ENCODE measurements at regions not wholly inside any gene's neighbourhood (a gene's known extent, or its start where the extent isn't known, plus 50 kb on each side); places are given as distances from the start of the nearest gene placed in this dataset.

DNA sequence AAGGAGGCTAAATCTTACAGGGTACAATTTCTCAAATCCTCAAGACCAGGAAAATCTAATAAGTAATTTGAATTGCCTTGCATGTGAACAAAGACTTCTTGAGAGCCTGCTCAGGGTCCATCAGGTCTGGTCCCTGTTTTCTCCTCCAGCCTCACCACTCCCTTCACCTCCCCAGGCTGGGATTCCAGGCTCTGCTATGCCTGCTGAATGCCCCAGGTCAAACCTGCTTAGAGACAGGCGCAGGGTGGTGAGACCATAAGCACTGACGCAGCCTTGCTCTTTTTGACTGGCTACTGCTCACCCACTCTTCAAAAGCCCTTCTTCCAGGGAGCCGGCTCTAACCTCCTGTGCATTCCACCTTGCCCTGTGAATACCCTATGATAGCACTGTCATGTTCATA is 356.4 kb upstream of the ACVR2A start:
- Histone ChIP-seq H3K9me3 (ENCODE audit: low read depth, low read length) (no peaks in the 10 kb centered on the region), H3K4me3 (ENCODE audit: low read length) (no peak overlapping the region), H3K27me3 (ENCODE audit: insufficient read depth, low read length) (no peaks in the 10 kb centered on the region), H3K4me1 (ENCODE audit: insufficient read depth, low read length) (no peaks in the 10 kb centered on the region)

DNA sequence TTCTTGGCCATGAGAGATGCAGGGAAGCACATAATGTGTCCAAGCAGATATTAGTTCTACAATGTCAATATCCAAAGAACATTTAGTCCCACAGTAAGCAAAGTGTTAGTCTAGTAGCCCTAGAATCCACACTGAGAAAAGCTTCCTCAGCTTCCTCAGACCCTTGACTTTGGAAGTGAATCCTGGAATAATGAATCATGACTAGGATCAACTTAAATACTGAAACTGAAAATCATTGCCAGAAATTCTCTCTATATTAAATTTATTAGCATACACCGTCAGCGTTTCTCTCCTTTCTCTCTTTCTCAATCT is 356.9 kb upstream of the ACVR2A start:
- no peaks in the 10 kb centered on the region for H3K4me1 ChIP-seq (ENCODE audit: insufficient read depth, low read length)
- no peaks in the 10 kb centered on the region for H3K9me3 ChIP-seq (ENCODE audit: low read depth, low read length)
- H3K4me3 ChIP-seq (ENCODE audit: low read length), result no peak overlapping the region
- no peaks in the 10 kb centered on the region for H3K27me3 ChIP-seq (ENCODE audit: insufficient read depth, low read length)

- H3K4me1 ChIP-seq (ENCODE audit: insufficient read depth, low read length), result no peaks in the 10 kb centered on the region
- H3K4me3 ChIP-seq (ENCODE audit: low read length), result no peak overlapping the region
- H3K27me3 ChIP-seq (ENCODE audit: insufficient read depth, low read length), result no peaks in the 10 kb centered on the region
These were observed 357.4 kb upstream of the ACVR2A start for GRCh38 chr2:147487286-147487977.

GRCh38 chr2:147485210-147485851 is 359.5 kb upstream of the ACVR2A start:
- no peaks in the 10 kb centered on the region for H3K9me3 ChIP-seq (ENCODE audit: low read depth, low read length)
- no peaks in the 10 kb centered on the region for H3K4me1 ChIP-seq (ENCODE audit: insufficient read depth, low read length)
- no peaks in the 10 kb centered on the region for H3K27me3 ChIP-seq (ENCODE audit: insufficient read depth, low read length)
- H3K4me3 ChIP-seq (ENCODE audit: low read length), result no peak overlapping the region

More at GRCh38 chr2:147487286-147487977, 357.4 kb upstream of the ACVR2A start:
- H3K9me3 ChIP-seq (ENCODE audit: low read depth, low read length), result no peaks in the 10 kb centered on the region

GRCh38 chr2:147483911-147484310 is 360.9 kb upstream of the ACVR2A start:
- Histone ChIP-seq H3K4me3 (ENCODE audit: low read length) (no peak overlapping the region), H3K4me1 (ENCODE audit: insufficient read depth, low read length) (no peaks in the 10 kb centered on the region), H3K27me3 (ENCODE audit: insufficient read depth, low read length) (no peaks in the 10 kb centered on the region), H3K9me3 (ENCODE audit: low read depth, low read length) (no peaks in the 10 kb centered on the region)

DNA sequence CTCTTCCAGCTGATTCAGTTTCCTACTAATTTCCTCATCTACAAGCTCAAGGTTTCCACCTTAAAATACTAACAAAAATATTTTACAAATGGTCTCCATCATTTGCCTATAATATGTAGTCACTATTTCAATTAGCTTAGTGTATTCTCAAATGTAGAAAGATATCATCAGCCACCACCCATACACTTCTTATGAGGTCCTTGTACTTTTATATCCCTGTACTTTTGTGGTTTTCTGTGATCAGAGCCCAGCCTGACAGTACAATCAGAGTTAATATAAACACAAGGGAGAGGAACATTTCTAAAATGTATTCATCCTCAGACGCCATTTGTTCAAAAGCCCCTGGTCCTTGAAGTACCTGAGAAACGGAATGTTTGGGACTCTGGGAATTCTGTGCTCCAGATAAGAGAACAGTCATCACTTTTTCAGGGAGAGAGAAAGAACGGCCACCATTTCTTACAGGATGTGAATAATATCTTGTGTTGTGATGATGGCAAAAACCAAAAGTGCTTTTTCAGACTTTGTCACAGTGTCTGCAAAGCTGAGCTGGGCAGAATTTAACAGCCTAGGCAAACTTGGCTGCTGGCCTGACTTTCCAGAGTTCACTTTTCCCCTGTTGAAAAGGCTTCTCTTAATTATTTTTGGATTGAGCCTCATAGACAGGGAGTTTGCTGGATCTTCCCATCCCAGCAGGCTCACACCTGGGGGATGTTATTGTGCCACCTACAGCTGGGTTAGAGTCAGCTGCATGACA is 361.7 kb upstream of the ACVR2A start:
- H3K4me1 ChIP-seq (ENCODE audit: insufficient read depth, low read length), result no peaks in the 10 kb centered on the region
- H3K9me3 ChIP-seq (ENCODE audit: low read depth, low read length), result no peaks in the 10 kb centered on the region
- H3K4me3 ChIP-seq (ENCODE audit: low read length), result no peak overlapping the region
- H3K27me3 ChIP-seq (ENCODE audit: insufficient read depth, low read length), result no peaks in the 10 kb centered on the region

GRCh38 chr2:147482111-147482895 is 362.5 kb upstream of the ACVR2A start:
- Histone ChIP-seq H3K9me3 (ENCODE audit: low read depth, low read length) (no peaks in the 10 kb centered on the region), H3K4me1 (ENCODE audit: insufficient read depth, low read length) (no peaks in the 10 kb centered on the region), H3K27me3 (ENCODE audit: insufficient read depth, low read length) (no peaks in the 10 kb centered on the region), H3K4me3 (ENCODE audit: low read length) (no peak overlapping the region)

- H3K9me3 ChIP-seq (ENCODE audit: low read depth, low read length), result no peaks in the 10 kb centered on the region
- no peak overlapping the region for H3K4me3 ChIP-seq (ENCODE audit: low read length)
- no peaks in the 10 kb centered on the region for H3K4me1 ChIP-seq (ENCODE audit: insufficient read depth, low read length)
- H3K27me3 ChIP-seq (ENCODE audit: insufficient read depth, low read length), result no peaks in the 10 kb centered on the region
These were observed 365.5 kb upstream of the ACVR2A start for GRCh38 chr2:147479358-147479757.

GRCh38 chr2:147473075-147473474 is 371.8 kb upstream of the ACVR2A start:
- Histone ChIP-seq H3K4me3 (ENCODE audit: low read length) (no peak overlapping the region), H3K4me1 (ENCODE audit: insufficient read depth, low read length) (no peaks in the 10 kb centered on the region)

DNA sequence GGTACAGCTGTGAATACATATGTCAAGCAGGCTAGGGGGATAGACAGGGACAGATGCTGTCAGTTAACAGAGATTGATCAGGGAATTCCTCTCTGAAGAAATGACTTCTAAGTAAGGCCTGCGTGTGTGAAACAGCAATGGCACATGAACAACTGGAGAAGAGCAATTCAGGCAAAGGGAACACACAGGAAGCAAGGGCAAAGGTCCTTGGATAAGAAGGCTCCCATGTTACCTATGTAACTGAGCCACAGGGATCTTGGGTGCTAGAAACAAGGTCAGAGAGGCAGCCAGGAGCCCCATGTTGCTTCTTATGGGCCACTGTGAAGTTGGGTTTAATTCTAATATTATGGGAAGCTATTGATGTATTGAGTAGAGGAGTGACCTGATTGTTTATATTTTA is 373.7 kb upstream of the ACVR2A start:
- no peaks in the 10 kb centered on the region for H3K9me3 ChIP-seq (ENCODE audit: low read depth, low read length)

More at GRCh38 chr2:147473075-147473474, 371.8 kb upstream of the ACVR2A start:
- no peaks in the 10 kb centered on the region for H3K9me3 ChIP-seq (ENCODE audit: low read depth, low read length)
- H3K27me3 ChIP-seq (ENCODE audit: insufficient read depth, low read length), result no peaks in the 10 kb centered on the region

DNA sequence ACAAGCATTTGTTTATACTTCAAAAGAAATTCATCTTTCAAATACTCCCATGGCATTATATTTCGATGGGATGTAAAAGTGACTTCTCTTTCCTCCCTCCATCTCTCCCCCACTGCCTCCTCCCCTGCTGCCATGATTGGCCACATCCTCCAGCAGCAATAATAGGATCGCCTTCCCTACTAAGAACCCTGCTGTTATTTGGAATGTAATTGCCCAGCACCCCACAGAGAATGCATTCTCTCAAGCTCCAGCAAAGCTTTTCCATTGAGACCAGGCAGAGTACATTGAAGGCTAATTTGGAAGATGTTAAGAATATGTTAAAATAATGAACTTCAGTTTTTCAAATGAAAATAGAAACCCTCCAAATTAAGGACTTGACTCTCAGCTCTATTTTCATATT is 375.4 kb upstream of the ACVR2A start:
- Histone ChIP-seq H3K4me1 (ENCODE audit: insufficient read depth, low read length) (no peaks in the 10 kb centered on the region), H3K9me3 (ENCODE audit: low read depth, low read length) (no peaks in the 10 kb centered on the region), H3K27me3 (ENCODE audit: insufficient read depth, low read length) (no peaks in the 10 kb centered on the region), H3K4me3 (ENCODE audit: low read length) (no peak overlapping the region)

More for the DNA sequence above, 373.7 kb upstream of the ACVR2A start:
- no peaks in the 10 kb centered on the region for H3K4me1 ChIP-seq (ENCODE audit: insufficient read depth, low read length)
- no peaks in the 10 kb centered on the region for H3K27me3 ChIP-seq (ENCODE audit: insufficient read depth, low read length)
- H3K4me3 ChIP-seq (ENCODE audit: low read length), result no peak overlapping the region

GRCh38 chr2:147468963-147469362 is 375.9 kb upstream of the ACVR2A start:
- Histone ChIP-seq H3K4me3 (ENCODE audit: low read length) (no peak overlapping the region), H3K9me3 (ENCODE audit: low read depth, low read length) (no peaks in the 10 kb centered on the region), H3K4me1 (ENCODE audit: insufficient read depth, low read length) (no peaks in the 10 kb centered on the region), H3K27me3 (ENCODE audit: insufficient read depth, low read length) (no peaks in the 10 kb centered on the region)

GRCh38 chr2:147468349-147468748 is 376.5 kb upstream of the ACVR2A start:
- Histone ChIP-seq H3K9me3 (ENCODE audit: low read depth, low read length) (no peaks in the 10 kb centered on the region), H3K4me1 (ENCODE audit: insufficient read depth, low read length) (no peaks in the 10 kb centered on the region), H3K4me3 (ENCODE audit: low read length) (no peak overlapping the region), H3K27me3 (ENCODE audit: insufficient read depth, low read length) (no peaks in the 10 kb centered on the region)

GRCh38 chr2:147467441-147467840 is 377.4 kb upstream of the ACVR2A start:
- H3K9me3 ChIP-seq (ENCODE audit: low read depth, low read length), result no peaks in the 10 kb centered on the region
- H3K4me3 ChIP-seq (ENCODE audit: low read length), result no peak overlapping the region
- H3K4me1 ChIP-seq (ENCODE audit: insufficient read depth, low read length), result no peaks in the 10 kb centered on the region
- no peaks in the 10 kb centered on the region for H3K27me3 ChIP-seq (ENCODE audit: insufficient read depth, low read length)

Measured in mononuclear cell (primary cell).